Activated CD4-positive, alpha-beta T cell treated with anti-CD3 and anti-CD28 coated beads, Interleukin-2, Interleukin-4, amounts not matched to agents 100 ng/mL and 50 ng/mL, durations not matched to agents 16 hours and 8 hours (primary cell): ENCODE measurements at regions not wholly inside any gene's neighbourhood (a gene's known extent, or its start where the extent isn't known, plus 50 kb on each side); places are given as distances from the start of the nearest gene placed in this dataset.
"Not testable (repeated sequence)": the region's sequence is repeated elsewhere in the genome, so short reads cannot be mapped to it uniquely, and the experiment has no call there.

Experiments used
- DNase-seq: peaks from one replicate; pipeline ENCODE4 v3.0.0-alpha.2; 2020; ENCODE audit warnings: low spot score

DNA sequence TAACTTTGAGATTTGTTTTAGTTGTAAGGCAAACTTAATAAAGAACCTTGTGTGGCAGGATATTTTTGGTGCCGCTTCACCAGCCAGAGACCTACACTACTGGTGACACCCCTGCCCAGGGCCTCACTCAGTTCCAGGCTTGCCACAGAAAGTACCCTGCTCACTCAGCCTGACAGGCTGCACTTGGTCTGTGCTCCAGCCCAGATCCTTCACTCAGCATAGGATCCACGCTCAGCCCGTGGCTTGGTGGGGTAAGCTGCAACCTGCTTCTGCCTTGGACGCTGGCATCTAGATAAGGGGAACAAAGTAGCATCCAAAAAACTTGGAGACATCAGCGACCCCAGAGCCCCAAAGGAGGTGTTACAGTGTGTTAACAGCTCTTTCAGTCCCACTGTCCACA, 825.5 kb downstream of the EPHA3 start:
- no peak for DNase-seq

DNA sequence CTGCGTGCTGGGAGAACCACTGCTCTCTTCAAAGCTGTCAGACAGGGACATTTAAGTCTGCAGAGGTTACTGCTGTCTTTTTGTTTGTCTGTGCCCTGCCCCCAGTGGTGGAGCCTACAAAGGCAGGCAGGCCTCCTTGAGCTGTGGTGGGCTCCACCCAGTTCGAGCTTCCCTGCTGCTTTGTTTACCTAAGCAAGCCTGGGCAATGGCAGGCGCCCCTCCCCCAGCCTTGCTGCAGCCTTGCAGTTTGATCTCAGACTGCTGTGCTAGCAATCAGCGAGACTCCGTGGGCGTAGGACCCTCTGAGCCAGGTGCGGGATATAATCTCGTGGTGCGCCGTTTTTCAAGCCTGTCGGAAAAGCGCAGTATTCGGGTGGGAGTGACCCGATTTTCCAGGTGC, 837.0 kb downstream of the EPHA3 start:
- DNase-seq = not testable (repeated sequence)

DNA sequence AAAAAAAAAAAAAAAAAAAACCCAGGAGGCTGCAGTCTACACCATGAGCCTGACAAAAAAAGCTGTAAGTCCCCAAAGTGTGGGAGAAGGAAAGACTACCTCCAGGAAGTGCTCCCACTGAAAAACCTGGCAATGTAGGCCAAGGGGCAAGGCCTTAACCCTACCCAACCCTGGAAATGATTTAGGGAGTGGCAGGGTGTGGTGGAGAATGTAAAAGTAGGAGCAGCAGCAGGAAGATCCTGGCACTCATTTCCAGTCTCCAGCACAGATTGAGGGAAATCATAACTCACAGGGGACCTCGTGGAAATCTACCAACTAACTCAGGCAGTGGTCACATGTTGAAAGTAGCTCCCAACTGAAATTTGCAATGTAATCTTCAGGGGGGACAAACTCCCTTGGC, 839.5 kb downstream of the EPHA3 start:
- no peak for DNase-seq

DNA sequence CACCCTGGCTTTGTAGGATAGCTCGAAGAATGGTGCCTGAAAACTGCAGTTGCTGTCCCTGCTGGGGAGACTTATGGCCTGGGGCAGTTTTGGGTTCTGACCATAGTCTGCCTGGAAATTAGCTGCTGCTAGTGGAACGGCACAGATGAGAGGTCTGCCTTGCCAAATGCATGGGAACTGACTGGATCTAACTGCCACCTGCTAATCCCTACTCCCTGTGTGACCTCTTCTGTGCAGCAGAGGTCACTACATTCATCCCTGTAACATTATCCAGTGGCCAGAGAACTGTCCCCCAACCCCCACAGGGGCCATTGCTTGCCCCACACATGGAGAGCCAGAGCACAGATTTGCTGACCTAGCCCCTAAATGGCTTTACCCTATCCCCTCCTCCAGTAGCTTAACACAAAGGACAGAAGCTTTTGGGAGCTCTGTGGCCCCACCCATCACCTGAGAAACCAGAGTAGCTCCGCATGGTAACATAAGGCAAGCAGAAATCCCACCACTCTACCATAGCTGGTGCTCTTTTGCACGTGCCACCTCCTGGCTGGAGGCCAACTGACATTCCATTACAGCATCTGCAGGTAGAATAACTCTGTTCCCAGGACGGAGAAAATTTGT, 840.0 kb downstream of the EPHA3 start:
- DNase-seq = no peak

DNA sequence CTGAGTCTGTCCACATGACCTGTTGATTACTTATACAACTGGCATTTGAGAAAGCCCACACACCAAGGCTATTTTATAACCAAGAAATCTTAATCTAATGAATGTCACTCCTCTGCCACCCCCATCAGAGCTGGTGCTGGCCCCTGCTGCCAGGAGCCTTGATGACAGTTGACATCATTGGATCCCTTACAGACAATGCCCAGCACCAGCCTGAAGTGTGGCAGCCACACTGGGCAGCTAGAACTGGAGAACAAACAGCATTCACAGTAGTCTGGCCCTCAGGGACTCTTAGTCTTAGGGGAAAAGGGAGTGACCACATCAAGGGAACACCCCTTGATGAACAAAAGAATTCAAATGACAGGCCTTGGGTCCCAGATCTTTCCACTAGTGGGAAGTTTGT, 840.6 kb downstream of the EPHA3 start:
- no peak for DNase-seq

DNA sequence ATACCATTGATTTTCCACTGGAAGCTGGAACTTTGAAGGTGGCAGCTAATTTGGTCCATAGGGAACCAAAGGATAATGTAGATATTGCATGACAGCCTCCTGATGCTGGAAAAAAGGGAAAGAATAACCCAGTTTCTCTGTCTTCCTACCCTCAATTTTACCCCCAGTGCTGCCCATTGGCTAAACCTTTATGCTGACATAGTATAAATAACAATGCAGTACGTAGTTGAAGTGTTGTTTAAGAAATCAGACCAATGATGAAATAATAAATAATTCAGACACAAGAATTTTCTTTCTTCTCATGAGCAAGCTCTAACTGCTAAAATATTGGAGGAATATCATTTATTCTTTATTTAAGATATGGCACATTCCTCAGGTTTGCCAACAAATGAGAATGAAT, 843.4 kb downstream of the EPHA3 start:
- DNase-seq = no peak

DNA sequence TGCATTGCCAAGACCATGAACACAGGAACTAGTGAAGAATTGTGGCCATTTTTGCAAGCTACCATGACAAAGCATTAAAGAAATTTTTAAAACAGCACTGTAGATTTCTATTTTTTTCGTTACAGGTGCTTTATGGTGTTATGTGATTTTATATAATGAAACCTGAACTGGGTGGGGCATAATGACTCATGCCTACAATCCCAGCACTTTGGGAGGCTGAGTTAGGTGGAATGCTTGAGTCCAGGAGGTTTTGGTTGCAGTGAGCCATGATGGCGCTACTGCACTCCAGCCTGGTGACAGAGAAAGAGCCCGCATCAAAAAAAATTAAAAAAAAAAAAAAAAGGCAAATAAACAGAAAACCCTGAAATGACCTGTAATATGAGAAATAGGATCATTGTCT, 846.7 kb downstream of the EPHA3 start:
- no peak for DNase-seq

DNA sequence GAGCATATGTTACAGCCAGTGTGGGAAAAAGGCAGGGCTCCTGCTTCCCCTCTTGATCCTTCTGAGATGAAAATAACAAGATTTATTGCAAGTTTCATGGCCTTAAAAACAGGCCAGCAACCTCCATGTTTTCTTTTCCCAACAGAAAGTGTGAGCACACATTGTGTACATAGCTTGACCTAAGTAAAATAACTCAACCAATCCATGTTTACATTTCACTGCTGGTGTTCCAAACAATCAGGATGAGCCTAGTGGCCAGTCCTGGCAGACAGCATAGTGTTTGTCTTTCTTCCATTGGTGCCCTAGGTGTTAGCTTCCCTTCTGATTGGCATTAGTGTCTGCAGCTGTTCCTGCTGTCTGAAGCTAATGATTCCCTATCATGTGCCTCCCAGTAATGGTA, 847.7 kb downstream of the EPHA3 start:
- DNase-seq = no peak

DNA sequence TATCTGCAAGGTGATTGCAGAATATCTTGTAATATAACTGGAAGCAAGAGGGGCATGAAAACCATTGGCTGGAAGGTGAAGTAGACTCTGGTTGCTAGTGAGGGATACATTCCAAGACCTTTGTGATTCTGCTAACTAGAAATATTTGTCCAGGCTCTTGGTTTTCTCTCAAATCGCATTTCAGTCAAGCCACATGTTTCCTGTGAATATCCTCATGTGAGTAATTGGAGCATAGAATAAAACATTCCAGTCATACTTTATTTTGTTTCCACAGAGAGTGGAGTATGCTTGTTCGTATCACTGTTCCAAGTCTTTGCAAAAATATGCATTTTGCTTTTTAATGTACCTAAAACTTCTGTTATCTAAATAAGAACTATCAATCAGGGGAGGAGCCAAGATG, 850.0 kb downstream of the EPHA3 start:
- no peak for DNase-seq

DNA sequence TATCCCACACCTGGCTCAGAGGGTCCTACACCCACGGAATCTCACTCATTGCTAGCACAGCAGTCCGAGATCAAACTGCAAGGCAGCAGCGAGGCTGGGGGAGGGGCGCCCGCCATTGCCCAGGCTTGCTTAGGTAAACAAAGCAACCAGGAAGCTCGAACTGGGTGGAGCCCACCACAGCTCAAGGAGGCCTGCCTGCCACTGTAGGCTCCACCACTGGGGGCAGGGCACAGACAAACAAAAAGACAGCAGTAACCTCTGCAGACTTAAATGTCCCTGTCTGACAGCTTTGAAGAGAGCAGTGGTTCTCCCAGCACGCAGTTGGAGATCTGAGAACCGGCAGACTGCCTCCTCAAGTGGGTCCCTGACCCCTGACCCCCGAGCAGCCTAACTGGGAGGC, 850.7 kb downstream of the EPHA3 start:
- DNase-seq = not testable (repeated sequence)

DNA sequence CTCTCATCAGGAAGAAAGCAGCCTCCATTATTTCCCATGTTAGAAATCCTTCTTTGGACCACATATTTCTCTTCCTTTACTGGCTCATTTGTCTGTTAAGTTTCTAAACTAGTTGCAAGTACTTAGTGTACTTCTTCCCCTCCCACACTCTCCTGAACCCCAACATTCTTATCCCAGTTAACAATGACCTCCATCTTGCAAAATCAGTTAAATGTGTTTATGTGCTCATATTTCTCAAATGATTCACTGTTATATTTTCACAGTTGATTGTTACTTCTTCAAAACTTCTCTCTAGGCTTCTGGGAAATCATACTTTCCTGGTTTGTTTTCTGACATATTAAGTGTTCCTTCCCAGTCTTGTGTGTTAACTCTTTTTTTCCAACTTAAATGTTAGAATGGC, 856.9 kb downstream of the EPHA3 start:
- no peak for DNase-seq

DNA sequence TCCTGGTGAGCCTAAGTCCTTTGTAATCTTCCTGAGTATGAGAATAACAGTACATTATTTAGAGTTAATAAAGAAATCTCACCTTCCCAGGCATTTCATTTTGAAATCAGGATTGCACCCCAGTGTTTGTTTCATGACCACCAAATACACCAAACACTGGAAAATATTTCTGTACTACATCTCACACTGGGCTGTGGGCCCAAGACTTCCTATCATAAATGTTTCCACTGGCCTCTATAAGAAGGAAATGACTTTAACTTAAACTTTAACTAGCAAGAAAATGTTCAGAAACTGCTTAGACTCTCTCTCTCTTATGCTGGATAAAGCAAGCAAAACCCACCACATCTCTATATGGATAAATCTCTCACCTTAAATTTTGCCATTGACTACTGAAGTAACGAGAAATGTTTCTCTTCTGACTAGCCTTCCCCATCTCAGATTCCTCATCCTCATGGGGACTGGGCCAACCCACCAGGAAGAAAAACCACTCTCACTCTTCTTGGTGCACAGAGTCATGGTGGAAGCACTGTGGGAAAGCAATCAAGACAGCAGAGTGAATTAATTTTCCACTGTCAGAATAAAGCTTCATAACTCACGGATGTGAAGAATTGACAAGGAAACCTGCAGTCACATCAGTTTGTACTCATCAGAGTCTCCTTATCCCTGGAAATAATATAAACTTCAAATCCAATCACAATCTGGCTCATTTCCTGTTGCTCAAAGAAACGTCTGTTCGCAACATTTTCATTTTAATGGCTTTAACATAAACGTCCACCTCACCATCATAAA, 859.6 kb downstream of the EPHA3 start:
- DNase-seq = no peak

DNA sequence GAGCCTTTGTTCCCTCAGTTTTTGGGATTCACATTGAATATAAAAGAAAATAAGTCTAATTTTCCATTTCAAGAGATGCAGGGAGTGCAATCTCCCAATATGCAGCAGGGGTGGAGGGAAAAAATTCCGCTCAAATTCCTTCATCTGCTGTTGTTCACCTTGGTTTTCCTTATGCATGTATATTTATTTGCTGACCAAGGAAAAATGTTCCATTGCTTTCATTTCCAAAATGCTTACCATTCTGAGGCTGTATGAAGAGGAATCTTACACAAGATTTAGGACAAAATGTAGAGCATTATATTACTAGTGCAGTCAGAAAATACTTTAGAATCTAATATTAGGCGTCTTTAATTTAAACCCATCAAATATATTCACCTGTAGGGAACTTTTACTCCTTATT, 863.9 kb downstream of the EPHA3 start:
- no peak for DNase-seq

DNA sequence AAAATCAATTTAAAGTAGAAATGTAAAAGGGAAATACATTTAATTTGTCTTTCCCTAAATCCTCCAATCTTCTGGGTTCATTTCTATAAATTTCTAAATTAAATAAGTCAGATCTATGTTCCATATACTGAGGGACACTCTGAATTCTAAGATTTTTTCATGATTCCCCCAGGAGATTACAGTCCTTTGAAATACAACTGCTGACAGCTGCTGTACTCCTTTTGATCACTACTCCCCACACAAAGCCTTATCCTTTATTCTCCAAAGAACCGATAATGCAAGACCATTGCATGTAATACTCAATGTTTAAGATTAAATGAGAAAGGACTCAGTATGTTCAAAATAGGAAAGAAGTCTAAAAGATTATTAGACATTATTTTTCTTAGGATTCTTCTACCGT, 865.7 kb downstream of the EPHA3 start:
- DNase-seq = no peak

DNA sequence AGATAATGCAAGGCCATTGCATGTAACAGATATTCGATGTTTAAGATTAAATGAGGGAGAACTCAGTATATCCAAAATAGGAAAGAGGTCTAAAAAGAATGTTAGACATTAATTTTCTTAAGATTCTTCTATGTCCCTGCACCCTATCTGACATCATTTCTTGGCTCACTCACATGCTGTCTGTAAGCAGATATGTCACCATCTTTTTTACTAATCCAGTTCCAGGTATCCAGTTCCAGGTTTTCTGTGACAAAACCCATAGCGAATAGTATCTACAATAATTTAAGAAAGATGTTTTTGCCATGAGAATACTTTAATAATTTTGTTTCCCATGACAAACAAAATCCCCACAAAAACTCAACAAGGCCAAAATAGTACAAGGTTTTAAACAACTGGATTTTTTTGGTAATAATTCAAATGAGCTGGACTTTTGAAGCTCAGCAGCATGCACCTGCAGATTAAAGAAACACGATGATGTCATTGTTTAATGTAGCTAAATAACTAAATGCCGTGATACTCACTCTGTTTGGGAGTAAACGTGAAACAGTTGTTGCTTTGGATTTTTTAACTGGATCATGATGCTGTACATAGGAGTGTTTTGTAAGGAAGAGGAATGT, 867.6 kb downstream of the EPHA3 start:
- DNase-seq = no peak

DNA sequence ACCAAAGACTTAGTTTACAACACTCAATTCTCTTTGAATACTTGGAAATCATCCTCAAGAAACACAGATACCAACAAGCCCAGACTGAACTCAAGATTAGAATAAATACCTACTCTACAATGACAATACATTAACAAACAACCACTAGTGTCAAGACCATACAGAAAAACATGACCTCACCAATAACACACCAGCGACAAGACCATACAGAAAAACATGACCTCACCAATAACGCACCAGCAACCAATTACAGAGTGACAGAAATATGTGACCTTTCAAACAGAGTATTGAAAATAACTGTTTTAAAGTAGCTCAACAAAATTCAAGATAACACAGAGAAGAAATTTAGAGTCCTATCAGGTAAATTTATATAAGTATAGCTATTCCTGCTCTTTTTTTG, 876.0 kb downstream of the EPHA3 start:
- no peak for DNase-seq

DNA sequence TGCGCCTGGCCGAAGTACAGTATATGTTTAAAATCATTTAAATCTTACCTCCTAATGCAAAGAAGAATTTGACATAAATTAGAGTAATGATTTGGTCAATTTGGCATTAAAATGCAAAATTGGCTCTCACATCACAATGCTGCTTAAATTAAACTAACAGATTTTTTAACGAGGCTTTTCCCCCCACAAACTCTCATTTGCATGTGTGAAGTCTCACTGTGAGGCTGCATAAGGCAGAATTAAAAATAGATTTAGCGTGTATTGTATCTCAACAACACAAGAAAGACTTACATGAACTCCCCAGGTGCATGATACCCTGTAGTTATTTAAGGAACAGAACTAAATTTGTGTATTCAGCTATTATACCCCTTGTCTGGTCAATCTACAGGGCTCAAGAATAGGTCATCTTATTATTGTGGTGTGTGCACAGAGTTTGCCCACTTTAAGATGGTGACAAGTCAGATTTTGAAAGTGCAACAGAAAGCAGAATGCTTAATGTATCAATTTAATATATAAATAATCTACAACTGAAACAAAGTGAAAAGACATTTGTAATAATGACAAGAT, 897.9 kb downstream of the EPHA3 start:
- no peak for DNase-seq

DNA sequence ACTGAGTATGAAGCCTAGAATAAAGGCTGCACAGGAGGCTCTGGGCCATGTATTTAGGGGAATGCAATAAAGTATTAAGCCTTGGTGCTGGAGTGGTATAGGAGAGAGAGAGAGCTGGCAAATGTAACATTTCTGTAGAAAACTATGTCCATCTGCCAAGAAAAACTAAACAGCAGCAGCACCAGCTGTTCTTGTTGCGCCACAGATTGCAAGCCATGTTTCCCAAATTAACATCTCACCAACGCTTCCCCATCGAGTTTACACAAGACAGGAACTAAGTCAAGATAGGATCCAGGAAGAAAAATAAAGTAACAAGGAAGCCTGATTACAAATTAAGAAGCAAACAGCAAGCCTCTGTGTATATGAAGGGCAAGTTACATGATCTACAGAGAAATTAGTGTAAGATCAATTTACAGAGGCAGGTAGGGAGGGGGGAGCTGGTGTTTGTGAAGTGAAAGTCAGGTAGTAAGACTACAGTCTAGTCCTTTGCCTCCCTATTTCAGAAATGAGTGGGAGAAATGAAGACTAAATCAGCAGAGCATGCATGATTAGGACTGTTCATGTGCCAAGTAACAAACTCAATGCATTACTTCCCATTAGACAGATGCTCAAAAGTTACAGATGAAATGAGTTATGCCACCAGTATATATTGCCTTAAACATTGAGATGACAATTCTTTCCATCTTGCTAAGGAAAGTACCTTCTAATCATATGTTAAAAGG, 900.5 kb downstream of the EPHA3 start:
- no peak for DNase-seq

DNA sequence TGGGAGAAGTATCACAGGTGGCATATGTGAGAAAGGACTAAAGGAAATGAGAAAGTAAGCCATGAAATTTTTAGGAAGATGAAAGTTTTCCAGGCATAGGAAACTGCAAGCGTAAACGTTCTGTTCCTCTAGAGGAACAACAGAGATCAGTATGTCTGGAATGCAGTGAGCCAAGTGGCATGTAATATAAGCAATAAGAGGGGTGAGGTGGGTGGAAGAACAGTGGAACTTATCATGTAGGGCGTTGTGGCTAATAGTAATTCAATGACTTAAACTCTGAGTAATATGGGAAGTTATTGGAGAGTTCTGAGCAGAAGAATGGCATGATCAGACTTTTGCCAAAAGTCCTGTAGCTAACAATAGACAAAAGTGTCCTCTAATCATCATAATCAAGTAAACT, 902.9 kb downstream of the EPHA3 start:
- no peak for DNase-seq

DNA sequence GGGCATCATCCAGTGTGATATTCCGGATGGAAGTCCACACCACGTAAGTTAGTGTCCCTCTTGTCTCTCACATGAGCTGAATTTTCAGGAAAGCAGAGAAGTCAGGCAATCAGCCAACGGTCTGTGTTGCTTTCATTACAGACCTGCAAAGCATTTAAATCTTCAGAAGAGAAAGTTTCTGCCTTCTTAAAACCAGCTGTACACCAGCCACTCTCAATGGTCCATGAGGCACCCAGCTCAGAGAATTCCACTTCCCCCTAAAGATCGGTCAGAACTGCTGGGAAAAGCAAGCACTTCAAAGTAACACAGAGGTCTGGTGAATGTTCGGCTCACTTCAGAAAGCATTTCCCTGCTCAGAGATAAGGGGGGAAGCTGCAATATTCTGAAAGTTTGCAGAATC, 903.7 kb downstream of the EPHA3 start:
- DNase-seq = no peak

DNA sequence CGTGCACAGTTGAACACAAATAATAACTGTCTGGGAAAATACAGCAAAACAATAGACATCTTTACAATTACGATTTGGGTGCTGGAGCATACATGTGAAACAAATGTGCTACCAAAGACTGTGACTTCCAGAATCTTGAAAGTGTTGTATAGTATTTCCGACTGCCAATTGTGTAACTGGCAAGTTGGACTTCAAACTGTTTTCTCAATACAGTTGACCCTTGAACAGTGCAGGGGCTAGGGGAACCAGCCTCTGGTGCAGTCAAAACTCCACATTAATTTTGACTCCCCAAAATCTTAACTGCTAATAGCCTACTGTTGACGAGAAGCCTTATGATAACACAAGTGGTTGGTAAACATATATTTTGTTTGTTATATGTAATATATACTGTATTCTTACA, 904.2 kb downstream of the EPHA3 start:
- no peak for DNase-seq

DNA sequence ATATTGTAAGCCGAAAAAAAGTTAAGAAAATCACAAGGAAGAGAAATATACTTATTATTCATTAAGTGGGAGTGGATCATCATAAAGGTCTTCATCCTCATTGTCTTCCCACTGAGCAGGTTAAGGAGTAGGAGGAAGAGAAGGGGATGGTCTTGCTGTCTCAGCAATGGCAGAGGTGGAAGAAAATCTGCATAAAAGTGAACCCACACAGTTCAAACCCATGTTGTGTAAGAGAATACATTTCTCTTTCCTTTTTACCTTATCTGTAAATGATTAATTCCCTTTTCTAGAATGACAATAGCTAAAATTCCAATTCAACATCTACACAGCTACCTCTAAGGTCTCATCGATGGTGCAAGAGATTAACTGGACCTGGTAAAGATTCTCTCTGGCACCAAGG, 904.6 kb downstream of the EPHA3 start:
- DNase-seq = no peak
